ENCODE measurements at regions not wholly inside any gene's neighbourhood (a gene's known extent, or its start where the extent isn't known, plus 50 kb on each side); places are given as distances from the start of the nearest gene placed in this dataset.

DNA sequence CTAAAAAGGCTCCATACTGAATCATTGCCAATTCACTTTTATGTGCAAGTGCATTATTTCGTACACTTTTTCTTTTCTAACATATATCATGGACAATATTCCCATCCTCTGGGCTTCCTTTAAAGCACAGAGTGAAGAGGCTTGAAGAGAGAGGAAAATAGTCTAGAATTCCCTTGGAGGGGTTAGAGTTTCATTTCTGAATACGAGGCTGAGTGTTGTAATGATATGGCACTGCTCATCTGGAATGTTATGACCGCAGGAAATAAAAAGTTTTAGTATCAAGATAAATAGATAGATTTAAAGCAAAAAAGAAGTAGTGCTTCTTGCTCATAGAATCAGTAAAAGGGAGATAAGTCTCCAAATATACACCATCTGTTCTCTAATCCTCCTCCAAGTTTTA is 412.3 kb upstream of the SLITRK1 start:
- Histone ChIP-seq H3K27me3 (ENCODE audit: control insufficient read depth, insufficient read depth, low read length) (no peaks in the 10 kb centered on the region), H3K36me3 (replicated peaks; ENCODE audit: control insufficient read depth, insufficient read depth, low read length) (no peaks in the 10 kb centered on the region), H3K4me3 (ENCODE audit: insufficient read depth, low read depth, low read length) (no peak overlapping the region)
- DNase-seq, result no peak

GRCh38 chr13:84290386-84290785 is 408.1 kb upstream of the SLITRK1 start:
- DNase-seq, result no peak
- no peaks in the 10 kb centered on the region for H3K36me3 ChIP-seq (replicated peaks; ENCODE audit: control insufficient read depth, insufficient read depth, low read length)
- H3K27me3 ChIP-seq (ENCODE audit: control insufficient read depth, insufficient read depth, low read length), result no peaks in the 10 kb centered on the region
- no peak overlapping the region for H3K4me3 ChIP-seq (ENCODE audit: insufficient read depth, low read depth, low read length)

DNA sequence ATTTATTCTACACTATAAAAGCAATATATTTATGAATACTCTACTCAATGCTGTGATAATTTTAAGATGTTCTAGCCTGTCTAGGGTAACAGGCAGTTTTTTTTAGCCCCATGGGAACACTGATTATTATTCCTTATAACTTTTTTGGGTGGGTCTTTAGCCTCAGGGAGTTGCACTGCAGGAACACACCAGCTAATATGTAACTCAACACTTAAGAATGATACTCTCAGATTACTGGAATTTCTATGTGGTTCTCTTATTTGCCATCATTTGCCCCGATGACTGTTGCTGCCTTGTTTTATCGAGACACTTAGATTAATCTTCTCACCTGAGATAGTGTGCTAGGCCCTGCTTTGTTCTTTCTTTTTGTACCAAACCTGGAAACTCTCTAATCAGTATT is 396.9 kb upstream of the SLITRK1 start:
- Histone ChIP-seq H3K27me3 (ENCODE audit: control insufficient read depth, insufficient read depth, low read length) (no peaks in the 10 kb centered on the region), H3K4me3 (ENCODE audit: insufficient read depth, low read depth, low read length) (no peak overlapping the region), H3K36me3 (replicated peaks; ENCODE audit: control insufficient read depth, insufficient read depth, low read length) (no peaks in the 10 kb centered on the region)
- DNase-seq, result no peak

GRCh38 chr13:84272877-84273562 is 390.7 kb upstream of the SLITRK1 start:
- H3K27me3 ChIP-seq (ENCODE audit: control insufficient read depth, insufficient read depth, low read length), result no peaks in the 10 kb centered on the region
- DNase-seq, result no peak
- H3K36me3 ChIP-seq (replicated peaks; ENCODE audit: control insufficient read depth, insufficient read depth, low read length), result no peaks in the 10 kb centered on the region
- H3K4me3 ChIP-seq (ENCODE audit: insufficient read depth, low read depth, low read length), result no peak overlapping the region

- Histone ChIP-seq H3K36me3 (replicated peaks; ENCODE audit: control insufficient read depth, insufficient read depth, low read length) (no peaks in the 10 kb centered on the region), H3K4me3 (ENCODE audit: insufficient read depth, low read depth, low read length) (no peak overlapping the region)
- no peak for DNase-seq
Observed at GRCh38 chr13:84265257-84265764, 383.0 kb upstream of the SLITRK1 start.

DNA sequence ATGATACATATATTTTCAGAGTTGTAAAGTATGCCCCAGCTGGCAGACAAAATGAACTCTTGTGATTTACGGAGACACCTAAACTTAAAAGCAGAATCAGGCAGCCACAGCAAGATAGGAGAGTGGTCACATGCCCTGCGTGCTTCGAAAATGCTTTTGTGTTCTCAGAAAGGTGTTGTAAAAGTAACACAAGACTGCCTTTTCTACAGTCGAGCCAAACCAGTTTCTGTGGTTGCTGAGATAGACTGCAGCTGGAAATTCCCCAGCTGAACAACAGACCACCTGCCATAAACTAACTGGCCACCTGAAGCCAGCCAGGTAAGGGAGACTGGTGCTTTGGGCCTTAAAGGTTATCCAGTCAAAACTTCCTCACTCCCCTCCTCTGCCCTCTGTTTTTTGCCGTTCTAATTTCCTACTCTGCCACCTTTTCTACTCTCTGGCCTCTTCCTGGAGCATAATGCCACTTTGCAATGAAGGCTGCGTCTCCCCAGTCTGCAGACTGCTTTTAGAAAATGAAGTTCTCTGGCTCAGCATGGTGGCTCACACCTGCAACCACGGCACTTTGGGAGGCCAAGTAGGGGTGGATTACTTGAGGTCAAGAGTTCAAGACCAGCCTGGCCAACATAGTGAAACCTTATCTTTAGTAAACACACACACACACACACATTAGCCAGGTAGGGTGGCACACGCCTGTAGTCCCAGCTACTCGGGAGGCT is 381.2 kb upstream of the SLITRK1 start:
- H3K36me3 ChIP-seq (replicated peaks; ENCODE audit: control insufficient read depth, insufficient read depth, low read length), result no peaks in the 10 kb centered on the region
- DNase-seq, result no peak
- no peaks in the 10 kb centered on the region for H3K27me3 ChIP-seq (ENCODE audit: control insufficient read depth, insufficient read depth, low read length)
- no peak overlapping the region for H3K4me3 ChIP-seq (ENCODE audit: insufficient read depth, low read depth, low read length)

More at GRCh38 chr13:84265257-84265764, 383.0 kb upstream of the SLITRK1 start:
- no peaks in the 10 kb centered on the region for H3K27me3 ChIP-seq (ENCODE audit: control insufficient read depth, insufficient read depth, low read length)

GRCh38 chr13:84255226-84255797 is 373.0 kb upstream of the SLITRK1 start:
- no peak for DNase-seq
- H3K36me3 ChIP-seq (replicated peaks; ENCODE audit: control insufficient read depth, insufficient read depth, low read length), result no peaks in the 10 kb centered on the region
- no peak overlapping the region for H3K4me3 ChIP-seq (ENCODE audit: insufficient read depth, low read depth, low read length)
- H3K27me3 ChIP-seq (ENCODE audit: control insufficient read depth, insufficient read depth, low read length), result no peaks in the 10 kb centered on the region

DNA sequence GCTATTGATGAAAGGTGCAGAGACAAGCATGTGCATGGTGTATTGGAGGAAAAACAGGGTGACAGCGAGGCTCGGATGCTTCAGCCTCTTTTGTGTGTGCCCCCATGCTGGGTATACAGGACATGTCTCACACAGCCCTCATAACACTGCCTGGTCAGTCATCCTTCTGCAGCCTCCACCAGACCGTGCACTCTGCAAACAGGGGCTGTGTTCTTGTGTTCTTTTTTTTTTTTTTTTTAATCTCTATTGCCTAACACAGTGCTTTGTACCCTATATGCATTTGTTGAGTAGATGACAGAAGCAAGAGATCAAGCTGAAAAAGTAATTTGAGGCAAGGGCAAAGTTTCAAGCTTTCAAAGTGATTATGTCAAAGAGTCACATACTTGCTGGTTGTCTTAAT is 367.2 kb upstream of the SLITRK1 start:
- Histone ChIP-seq H3K27me3 (ENCODE audit: control insufficient read depth, insufficient read depth, low read length) (no peaks in the 10 kb centered on the region), H3K4me3 (ENCODE audit: insufficient read depth, low read depth, low read length) (no peak overlapping the region), H3K36me3 (replicated peaks; ENCODE audit: control insufficient read depth, insufficient read depth, low read length) (no peaks in the 10 kb centered on the region)
- no peak for DNase-seq

GRCh38 chr13:84243340-84243739 is 361.1 kb upstream of the SLITRK1 start:
- H3K4me3 ChIP-seq (ENCODE audit: insufficient read depth, low read depth, low read length), result no peak overlapping the region
- no peak for DNase-seq
- H3K36me3 ChIP-seq (replicated peaks; ENCODE audit: control insufficient read depth, insufficient read depth, low read length), result no peaks in the 10 kb centered on the region
- H3K27me3 ChIP-seq (ENCODE audit: control insufficient read depth, insufficient read depth, low read length), result no peaks in the 10 kb centered on the region

- no peak overlapping the region for H3K4me3 ChIP-seq (ENCODE audit: insufficient read depth, low read depth, low read length)
- H3K36me3 ChIP-seq (replicated peaks; ENCODE audit: control insufficient read depth, insufficient read depth, low read length), result no peaks in the 10 kb centered on the region
- no peaks in the 10 kb centered on the region for H3K27me3 ChIP-seq (ENCODE audit: control insufficient read depth, insufficient read depth, low read length)
- no peak for DNase-seq
Observed at GRCh38 chr13:84239032-84239431, 356.8 kb upstream of the SLITRK1 start.

- Histone ChIP-seq H3K36me3 (replicated peaks; ENCODE audit: control insufficient read depth, insufficient read depth, low read length) (no peaks in the 10 kb centered on the region), H3K27me3 (ENCODE audit: control insufficient read depth, insufficient read depth, low read length) (no peaks in the 10 kb centered on the region), H3K4me3 (ENCODE audit: insufficient read depth, low read depth, low read length) (no peak overlapping the region)
- no peak for DNase-seq
Observed at GRCh38 chr13:84238381-84238780, 356.1 kb upstream of the SLITRK1 start.

DNA sequence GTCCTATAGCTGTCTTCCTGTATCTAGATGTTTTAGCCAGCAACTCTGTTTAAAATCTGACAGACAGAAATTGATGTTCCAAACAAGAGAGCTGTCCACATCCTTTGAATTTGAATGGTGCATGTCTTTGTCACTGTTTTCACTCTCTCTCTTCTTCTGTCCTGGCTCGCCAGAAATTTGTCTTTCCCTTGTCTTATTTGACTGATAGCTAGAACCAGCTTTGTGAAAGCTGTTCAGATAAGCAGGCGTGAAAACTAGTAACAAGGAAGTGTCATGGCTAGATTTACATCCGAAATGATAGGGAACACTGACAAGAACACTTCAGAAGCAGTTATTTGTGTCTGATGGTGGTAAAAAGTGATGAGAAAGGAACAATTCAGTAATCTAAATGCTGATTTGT is 354.9 kb upstream of the SLITRK1 start:
- Histone ChIP-seq H3K27me3 (ENCODE audit: control insufficient read depth, insufficient read depth, low read length) (no peaks in the 10 kb centered on the region), H3K36me3 (replicated peaks; ENCODE audit: control insufficient read depth, insufficient read depth, low read length) (no peaks in the 10 kb centered on the region), H3K4me3 (ENCODE audit: insufficient read depth, low read depth, low read length) (no peak overlapping the region)
- DNase-seq, result no peak

DNA sequence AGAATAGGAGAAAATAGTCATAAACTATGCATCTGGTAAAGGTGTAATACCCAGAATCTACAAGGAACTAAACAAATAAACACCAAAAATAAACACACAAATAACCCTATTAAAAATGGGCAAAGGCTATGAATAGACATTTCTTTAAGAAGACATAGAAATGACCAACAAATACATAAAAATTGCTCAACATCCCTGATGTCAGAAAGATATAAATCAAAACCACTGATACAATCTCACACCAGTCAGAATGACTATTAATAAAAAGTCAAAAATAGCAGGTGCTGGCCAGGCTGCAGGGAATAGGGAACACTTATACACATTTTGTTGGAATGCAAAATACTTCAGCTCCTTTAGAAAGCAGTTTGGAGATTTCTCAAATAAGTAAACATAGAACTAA is 352.1 kb upstream of the SLITRK1 start:
- DNase-seq, result no peak
- no peaks in the 10 kb centered on the region for H3K27me3 ChIP-seq (ENCODE audit: control insufficient read depth, insufficient read depth, low read length)
- no peaks in the 10 kb centered on the region for H3K36me3 ChIP-seq (replicated peaks; ENCODE audit: control insufficient read depth, insufficient read depth, low read length)
- no peak overlapping the region for H3K4me3 ChIP-seq (ENCODE audit: insufficient read depth, low read depth, low read length)

DNA sequence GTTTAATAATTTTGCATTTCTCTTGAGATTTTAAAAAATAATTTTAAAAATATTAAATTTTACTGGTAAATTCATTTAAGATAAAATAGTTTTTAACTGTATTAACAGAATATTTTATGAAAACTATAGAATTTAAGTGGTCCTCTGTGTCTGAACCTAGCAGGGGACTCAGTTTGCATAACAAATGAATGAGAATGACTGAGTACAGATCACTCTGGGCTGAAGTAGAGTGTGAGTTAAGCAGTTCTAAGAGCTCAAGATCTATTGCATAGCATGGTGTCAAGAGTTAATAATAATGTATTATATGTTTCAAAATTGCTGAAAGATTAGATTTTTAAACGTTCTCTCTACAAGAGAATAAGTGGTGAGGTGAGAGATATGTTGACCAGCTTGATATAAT is 348.3 kb upstream of the SLITRK1 start:
- Histone ChIP-seq H3K4me3 (ENCODE audit: insufficient read depth, low read depth, low read length) (no peak overlapping the region), H3K27me3 (ENCODE audit: control insufficient read depth, insufficient read depth, low read length) (no peaks in the 10 kb centered on the region), H3K36me3 (replicated peaks; ENCODE audit: control insufficient read depth, insufficient read depth, low read length) (no peaks in the 10 kb centered on the region)
- DNase-seq, result no peak

DNA sequence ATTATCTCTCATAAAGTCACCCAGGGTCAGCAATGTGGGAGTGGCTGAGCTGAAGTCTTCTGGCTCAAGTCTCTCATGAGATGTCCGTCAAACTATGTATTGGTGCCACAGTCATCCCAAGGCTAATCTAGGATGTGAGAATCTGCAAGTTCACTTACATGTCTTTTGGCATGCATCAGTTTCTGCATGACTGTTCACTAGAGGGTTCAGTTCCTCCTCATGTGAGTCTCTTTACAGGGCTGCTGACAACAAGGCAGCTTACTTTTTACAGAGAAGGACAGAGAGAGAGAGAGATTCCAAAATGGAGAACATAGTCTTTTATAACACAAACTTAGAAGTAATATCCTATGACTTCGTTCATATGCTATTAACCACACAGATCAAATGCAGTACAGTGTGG is 328.8 kb upstream of the SLITRK1 start:
- DNase-seq, result no peak
- no peaks in the 10 kb centered on the region for H3K27me3 ChIP-seq (ENCODE audit: control insufficient read depth, insufficient read depth, low read length)
- H3K4me3 ChIP-seq (ENCODE audit: insufficient read depth, low read depth, low read length), result no peak overlapping the region
- no peaks in the 10 kb centered on the region for H3K36me3 ChIP-seq (replicated peaks; ENCODE audit: control insufficient read depth, insufficient read depth, low read length)
